Lower leg skin (tissue), 4 donors: ENCODE measurements at regions not wholly inside any gene's neighbourhood (a gene's known extent, or its start where the extent isn't known, plus 50 kb on each side); places are given as distances from the start of the nearest gene placed in this dataset.

Experiments
- DNase-seq, 2 donors: peaks; one replicate each; pipeline ENCODE4 v3.0.0-alpha.2; 2019; ENCODE audit warnings: low spot score in 2 of 2
- H3K4me3 ChIP-seq: fragments of 200-600 bp; sonication (generic); 2 replicates; pipeline ENCODE4 v1.5.1; 2017; ENCODE audit warnings: mild to moderate bottlenecking, low read depth; ENCODE audit not compliant: poor library complexity, severe bottlenecking
- CTCF ChIP-seq, 3 donors: fragments of 450-650 bp; IDR thresholded peaks; one replicate each; pipeline ENCODE4 v1.5.1; 2016; ENCODE audit warnings: antibody characterized with exemption in 3 of 3, mild to moderate bottlenecking in 3 of 3, moderate library complexity in 2 of 3
- POLR2A ChIP-seq, 2 donors: fragments of 450-650 bp; IDR thresholded peaks; one replicate each; pipeline ENCODE4 v1.6.1; 2016 to 2017; ENCODE audit warnings: antibody characterized with exemption in 2 of 2, mild to moderate bottlenecking in 1 of 2, moderate library complexity in 1 of 2
- WGBS, 2 donors: methylation state at CpG; one replicate each; pipeline ENCODE4 v1.1.5; 2018; 5-methylcytosine and 5-hydroxymethylcytosine counted together
- intact Hi-C: fragments of 100-400 bp; cut with DNase I; formaldehyde crosslinking; loops from one replicate; pipeline ENCODE4 v1.15.0; 2023; ENCODE audit warnings: low total_unique reads

GRCh38 chr10:78692071-78692470 lies 376.7 kb upstream of the ZMIZ1 start:
- TF ChIP-seq POLR2A (IDR thresholded peaks at IDR 0.05) (no peak), CTCF (IDR thresholded peaks at IDR 0.05) (no peak)
- DNase-seq = no peak
- intact Hi-C loops = no loop called here
- H3K4me3 ChIP-seq = no peak overlapping the region
- WGBS, 2 donors = 94 to 100% methylated on average over 4 of the region's 4 CpGs

GRCh38 chr10:78695846-78696245 lies 372.9 kb upstream of the ZMIZ1 start:
- intact Hi-C loops = no loop called here
- TF ChIP-seq CTCF (IDR thresholded peaks at IDR 0.05) = no peak
- no peak for TF ChIP-seq POLR2A (IDR thresholded peaks at IDR 0.05)
- peak in 1 of 2 donors; percentile 37 for DNase-seq
- WGBS, 2 donors = 89 to 91% methylated on average over 7 of the region's 7 CpGs
- H3K4me3 ChIP-seq = no peak overlapping the region

GRCh38 chr10:78696791-78697395 lies 371.9 kb upstream of the ZMIZ1 start:
- intact Hi-C loops = no loop called here
- no peak overlapping the region for H3K4me3 ChIP-seq
- 75 to 77% methylated on average over 5 of the region's 5 CpGs for whole genome bisulfite sequencing, 2 donors
- TF ChIP-seq CTCF (IDR thresholded peaks at IDR 0.05) (no peak), POLR2A (IDR thresholded peaks at IDR 0.05) (no peak)
- peak in 1 of 2 donors; percentile 61 for DNase-seq

GRCh38 chr10:78699971-78700370 lies 368.8 kb upstream of the ZMIZ1 start:
- intact Hi-C loops = no loop called here
- WGBS, 2 donors = 94 to 97% methylated on average over 3 of the region's 3 CpGs
- H3K4me3 ChIP-seq = no peak overlapping the region
- no peak for TF ChIP-seq CTCF (IDR thresholded peaks at IDR 0.05)
- no peak for TF ChIP-seq POLR2A (IDR thresholded peaks at IDR 0.05)
- peak in 1 of 2 donors; percentile 14 for DNase-seq

- peak in 1 of 2 donors; percentile 68 for DNase-seq
- no peak overlapping the region for H3K4me3 ChIP-seq
- TF ChIP-seq CTCF (IDR thresholded peaks at IDR 0.05) = no peak
- no peak for TF ChIP-seq POLR2A (IDR thresholded peaks at IDR 0.05)
- intact Hi-C loops = no loop called here
These were observed 368.4 kb upstream of the ZMIZ1 start for GRCh38 chr10:78700413-78700812.
